H1 (cell line): ENCODE measurements at regions not wholly inside any gene's neighbourhood (a gene's known extent, or its start where the extent isn't known, plus 50 kb on each side); places are given as distances from the start of the nearest gene placed in this dataset.

Experiments
- CTCF ChIA-PET: fragments of 300-600 bp; sonication (Branson Sonifier 250); formaldehyde crosslinking; loops from one replicate; lab custom pipeline; 2021; ENCODE audit not compliant: partially characterized antibody; lab: Charles Lee
- POLR2A ChIA-PET: fragments of 300-600 bp; sonication (Branson Sonifier 250); formaldehyde crosslinking; loops from one replicate; lab custom pipeline; 2021; ENCODE audit warnings: inconsistent platforms; ENCODE audit not compliant: partially characterized antibody; lab: Charles Lee
- DNase-seq, 2 experiments: peaks; one replicate each; pipeline versions ENCODE4 v3.0.0 to v3.0.0-alpha.2; 2010 to 2022; ENCODE audit warnings: low spot score in 2 of 2, low read depth in 1 of 2, mixed read lengths in 1 of 2
- FAIRE-seq: peaks from 2 replicates; lab custom pipeline; 2011; peaks lifted over from hg19 to GRCh38; lab: Jason Lieb, UNC
- H2AFZ ChIP-seq: 2 replicates; pipeline ENCODE4 v1.8.1; 2012; ENCODE audit warnings: low read length, inconsistent platforms
- H2AK5ac ChIP-seq: 2 replicates; pipeline ENCODE4 v1.6.1; 2013; ENCODE audit warnings: low read depth, low read length
- H2BK120ac ChIP-seq: replicated peaks from 2 replicates; pipeline ENCODE3; 2013; ENCODE audit warnings: low read depth, low read length, inconsistent platforms
- H2BK12ac ChIP-seq: 2 replicates; pipeline ENCODE4 v1.6.1; 2013; ENCODE audit warnings: low read depth, low read length
- H2BK15ac ChIP-seq: 2 replicates; pipeline ENCODE4 v1.6.1; 2013; ENCODE audit warnings: low read length
- H2BK20ac ChIP-seq: 2 replicates; pipeline ENCODE4 v1.6.1; 2013; ENCODE audit warnings: low read length
- H2BK5ac ChIP-seq: 2 replicates; pipeline ENCODE4 v1.6.1; 2013; ENCODE audit warnings: low read depth, low read length
- H3K14ac ChIP-seq: 2 replicates; pipeline ENCODE4 v1.6.1; 2013; ENCODE audit warnings: inconsistent platforms; ENCODE audit not compliant: insufficient read length
- H3K18ac ChIP-seq: 2 replicates; pipeline ENCODE4 v1.6.1; 2013; ENCODE audit warnings: low read length; ENCODE audit errors: extremely low read depth
- H3K23ac ChIP-seq: 2 replicates; pipeline ENCODE4 v1.6.1; 2013; ENCODE audit warnings: inconsistent platforms; ENCODE audit not compliant: insufficient read length
- H3K23me2 ChIP-seq: 2 replicates; pipeline ENCODE4 v1.6.1; 2013; ENCODE audit warnings: low read depth, low read length
- H3K27ac ChIP-seq: 2 replicates; pipeline ENCODE4 v1.6.1; 2011; ENCODE audit warnings: low read depth, low read length, inconsistent platforms
- H3K27me3 ChIP-seq, 4 experiments: replicated peaks in 1 of 4; 1 replicate in 1 of 4; 2 replicates in 3 of 4; pipeline versions ENCODE4 v1.6.1 to v1.8.1; 2011 to 2013; ENCODE audit warnings: low read length in 3 of 4, mild to moderate bottlenecking in 3 of 4, inconsistent platforms in 2 of 4, mixed read lengths in 2 of 4, moderate library complexity in 1 of 4; ENCODE audit not compliant: control insufficient read depth in 3 of 4, insufficient read depth in 3 of 4; ENCODE audit errors: extremely low read depth in 1 of 4
- H3K36me3 ChIP-seq, 4 experiments: 2 replicates each; pipeline versions ENCODE4 v1.6.1 to v1.8.1; 2011 to 2013; ENCODE audit warnings: mild to moderate bottlenecking in 4 of 4, low read length in 3 of 4, moderate library complexity in 2 of 4, control low read depth in 1 of 4, inconsistent platforms in 1 of 4; ENCODE audit not compliant: insufficient read depth in 4 of 4, control insufficient read depth in 2 of 4
- H3K4ac ChIP-seq: replicated peaks from 2 replicates; pipeline ENCODE3; 2013; ENCODE audit warnings: low read length, low read depth, mixed read lengths, inconsistent platforms; ENCODE audit not compliant: insufficient read length
- H3K4me1 ChIP-seq, 4 experiments: replicated peaks in 1 of 4; 1 replicate in 1 of 4; 2 replicates in 3 of 4; pipeline versions ENCODE4 v1.6.1 to v1.8.1; 2011 to 2013; ENCODE audit warnings: low read length in 3 of 4, inconsistent platforms in 2 of 4, mixed read lengths in 1 of 4; ENCODE audit not compliant: insufficient read depth in 4 of 4, control insufficient read depth in 3 of 4
- H3K4me2 ChIP-seq, 2 experiments: 2 replicates each; pipeline versions ENCODE4 v1.6.1 to v1.8.1; 2011 to 2013; ENCODE audit warnings: low read depth in 2 of 2, low read length in 2 of 2, control low read depth in 1 of 2, inconsistent platforms in 1 of 2, mild to moderate bottlenecking in 1 of 2; ENCODE audit not compliant: insufficient read depth in 1 of 2
- H3K4me3 ChIP-seq, 4 experiments: fragments of 200-600, 300-600 bp in 1 of 4; sonication (generic), shearing (Covaris generic), sonication (Bioruptor Twin) in 1 of 4; 2 replicates each; pipeline versions ENCODE4 v1.5.1 to v1.8.1; 2011 to 2016; ENCODE audit warnings: low read length in 4 of 4, low read depth in 3 of 4, control low read depth in 2 of 4, inconsistent platforms in 2 of 4, mild to moderate bottlenecking in 2 of 4, mixed read lengths in 1 of 4, moderate library complexity in 1 of 4; ENCODE audit not compliant: insufficient read depth in 2 of 4; ENCODE audit errors: extremely low read depth in 1 of 4
- H3K56ac ChIP-seq: replicated peaks from 2 replicates; pipeline ENCODE3; 2013; ENCODE audit warnings: low read depth, mild to moderate bottlenecking, mixed read lengths, low read length, inconsistent platforms; ENCODE audit not compliant: insufficient read length
- H3K79me1 ChIP-seq: 2 replicates; pipeline ENCODE4 v1.6.1; 2013; ENCODE audit warnings: low read depth, low read length, control low read depth
- H3K79me2 ChIP-seq, 2 experiments: 2 replicates each; pipeline versions ENCODE4 v1.6.1 to v1.8.1; 2012 to 2013; ENCODE audit warnings: low read length in 2 of 2, mild to moderate bottlenecking in 2 of 2, inconsistent platforms in 1 of 2; ENCODE audit not compliant: insufficient read depth in 2 of 2, control insufficient read depth in 1 of 2
- H3K9ac ChIP-seq, 4 experiments: replicated peaks in 1 of 4; 1 replicate in 1 of 4; 2 replicates in 3 of 4; pipeline versions ENCODE4 v1.6.1 to v1.8.1; 2011 to 2013; ENCODE audit warnings: low read depth in 3 of 4, low read length in 3 of 4, control low read depth in 2 of 4, mild to moderate bottlenecking in 2 of 4, moderate library complexity in 2 of 4, inconsistent platforms in 1 of 4; ENCODE audit errors: extremely low read depth in 1 of 4
- H3K9me3 ChIP-seq, 2 experiments: 2 replicates each; pipeline versions ENCODE4 v1.6.1 to v1.8.1; 2012 to 2013; ENCODE audit warnings: mild to moderate bottlenecking in 2 of 2, moderate library complexity in 2 of 2, control low read depth in 1 of 2, inconsistent platforms in 1 of 2, low read depth in 1 of 2, low read length in 1 of 2, mixed read lengths in 1 of 2; ENCODE audit not compliant: insufficient read depth in 2 of 2
- H4K20me1 ChIP-seq, 2 experiments: replicated peaks in 1 of 2; 2 replicates each; pipeline versions ENCODE3 to v1.8.1; 2011 to 2013; ENCODE audit warnings: inconsistent platforms in 2 of 2, low read length in 2 of 2, mild to moderate bottlenecking in 1 of 2; ENCODE audit not compliant: insufficient read depth in 2 of 2, control insufficient read depth in 1 of 2
- H4K5ac ChIP-seq: 2 replicates; pipeline ENCODE4 v1.6.1; 2013; ENCODE audit warnings: low read length, low read depth, mixed read lengths, inconsistent platforms; ENCODE audit not compliant: insufficient read length
- H4K8ac ChIP-seq: 2 replicates; pipeline ENCODE4 v1.8.0; 2013; ENCODE audit warnings: mild to moderate bottlenecking, moderate library complexity, low read length, inconsistent platforms; ENCODE audit not compliant: insufficient read depth; ENCODE audit errors: extremely low read depth
- H4K91ac ChIP-seq: replicated peaks from 2 replicates; pipeline ENCODE3; 2013; ENCODE audit warnings: low read length, mixed read lengths, inconsistent platforms; ENCODE audit not compliant: insufficient read length
- ASH2L ChIP-seq: fragments of 200-600, 300-600 bp; sonication (generic); IDR thresholded peaks from one replicate; pipeline ENCODE4 v1.7.1; 2017; ENCODE audit warnings: low read length
- BCL11A ChIP-seq, 2 experiments: IDR thresholded peaks; one replicate each; pipeline ENCODE4 v1.6.1; 2011; ENCODE audit warnings: low read depth in 2 of 2, low read length in 2 of 2, mild to moderate bottlenecking in 2 of 2
- E2F6 ChIP-seq: IDR thresholded peaks from 2 replicates; pipeline ENCODE4 v1.6.1; 2012; ENCODE audit warnings: inconsistent platforms
- KDM4A ChIP-seq: IDR thresholded peaks from one replicate; pipeline ENCODE4 v1.7.1; 2012; ENCODE audit warnings: low read depth, mild to moderate bottlenecking, moderate library complexity, low read length, inconsistent platforms; ENCODE audit not compliant: severe bottlenecking
- RXRA ChIP-seq: IDR thresholded peaks from 2 replicates; pipeline ENCODE4 v1.6.1; 2011; ENCODE audit warnings: low read depth, mild to moderate bottlenecking, low read length, moderate library complexity; ENCODE audit not compliant: insufficient read depth
- SP2 ChIP-seq: IDR thresholded peaks from 2 replicates; pipeline ENCODE4 v1.6.1; 2012; ENCODE audit warnings: mild to moderate bottlenecking, low read length, inconsistent platforms
- TAF1 ChIP-seq: IDR thresholded peaks from 2 replicates; pipeline ENCODE4 v1.6.1; 2011; ENCODE audit warnings: mild to moderate bottlenecking, low read depth, low read length
- USF2 ChIP-seq: IDR thresholded peaks from 2 replicates; pipeline ENCODE4 v1.6.1; 2011; ENCODE audit warnings: low read length, improper control_type of control experiment
- WGBS, 2 experiments: shearing (Covaris generic) in 1 of 2; methylation state at CpG; one replicate each; pipeline versions ENCODE4 v1.1.6 to v1.1.7; 2013 to 2015; ENCODE audit warnings: low lambda C conversion rate in 2 of 2, mixed read lengths in 2 of 2, inconsistent platforms in 1 of 2, low coverage in 1 of 2, missing lambda C conversion rate in 1 of 2; ENCODE audit not compliant: insufficient replicate concordance in 2 of 2, insufficient coverage in 1 of 2, insufficient read length in 1 of 2; ENCODE audit errors: extremely low coverage in 1 of 2, missing lambda C conversion rate in 1 of 2; 5-methylcytosine and 5-hydroxymethylcytosine counted together

- no peak overlapping the region for H4K5ac ChIP-seq
- no peak overlapping the region for H4K91ac ChIP-seq
- H3K56ac ChIP-seq = no peak overlapping the region
- H3K9ac ChIP-seq = no peak overlapping the region
- FAIRE-seq = no peak
- H3K14ac ChIP-seq = no peak overlapping the region
- H4K20me1 ChIP-seq = no peaks in the 10 kb centered on the region
- H2AFZ ChIP-seq = no peak overlapping the region
- no peak overlapping the region for H3K23ac ChIP-seq
- no peak overlapping the region for H2AK5ac ChIP-seq
- H3K27ac ChIP-seq = no peak overlapping the region
- H3K4me1 ChIP-seq = peaks cover 0 to 11% (median 4%) of the 10 kb centered on the region in 4 experiments; a peak in 3 of 7 replicates
- H3K4ac ChIP-seq = no peak overlapping the region
- H3K36me3 ChIP-seq = no peaks in the 10 kb centered on the region
- no peak for TF ChIP-seq RXRA
- TF ChIP-seq ASH2L = no peak
- no peak for TF ChIP-seq TAF1
- no peak for TF ChIP-seq E2F6
- TF ChIP-seq KDM4A = no peak
- no peak for TF ChIP-seq USF2
- TF ChIP-seq BCL11A (IDR thresholded peaks at IDR 0.05; ENCODE audit: low read depth in 2 of 2, low read length in 2 of 2) = no peak
- no peak for TF ChIP-seq SP2
- TF ChIP-seq, all 59 proteins: peak for 0
- H3K23me2 ChIP-seq = no peaks in the 10 kb centered on the region
- DNase-seq = no peak
- POLR2A ChIA-PET = interaction anchor here (0.8 to 1.6 kb wide), 3 partner anchors 11 to 305 kb away, joined by 3 to 6 read pairs (median 4); no protein-coding TSS in a partner anchor
- H3K79me2 ChIP-seq = no peaks in the 10 kb centered on the region
- CTCF ChIA-PET = interaction anchor here (1.1 to 1.2 kb wide), 2 partner anchors 32 to 254 kb away, joined by 3 to 4 read pairs; no protein-coding TSS in a partner anchor
- H2BK120ac ChIP-seq = no peak overlapping the region
- H4K8ac ChIP-seq = no peak overlapping the region
- H3K9me3 ChIP-seq = no peaks in the 10 kb centered on the region
- 83% methylated on average over 4 of the region's 7 CpGs; no CpG with 5 or more reads in 1 of the 2 experiments for WGBS, 2 experiments
- no peak overlapping the region for H3K4me3 ChIP-seq
- H2BK15ac ChIP-seq = 0 out of 2 replicates have a peak overlapping the region, but pooled peaks have one; percentile 1
- H2BK12ac ChIP-seq = no peak overlapping the region
- H3K18ac ChIP-seq = peak overlapping the region; percentile 3; the same call in 1 of the 2 replicates
- no peaks in the 10 kb centered on the region; the same call in 1 of the 2 replicates for H3K79me1 ChIP-seq
- H2BK20ac ChIP-seq = peak overlapping the region; percentile 34; the same call in 1 of the 2 replicates
- H3K27me3 ChIP-seq = no peaks in the 10 kb centered on the region; a peak in 2 of 7 replicates
- H3K4me2 ChIP-seq = no peak overlapping the region
- no peak overlapping the region for H2BK5ac ChIP-seq
Observed at GRCh38 chr2:128628206-128628605, 309.5 kb upstream of the HS6ST1 start.
